Activated naive CD4-positive, alpha-beta T cell treated with anti-CD3 and anti-CD28 coated beads, Interleukin-2, amount 10 ng/mL, durations not matched to agents 7 days and 5 days (primary cell): ENCODE measurements at regions not wholly inside any gene's neighbourhood (a gene's known extent, or its start where the extent isn't known, plus 50 kb on each side); places are given as distances from the start of the nearest gene placed in this dataset.

ENCODE experiments used
- CTCF ChIA-PET: fragments of 350-600 bp; sonication (Branson Sonifier 250); formaldehyde crosslinking; loops from one replicate; lab custom pipeline; 2021; ENCODE audit warnings: antibody characterized with exemption; lab: Charles Lee
- DNase-seq: peaks from one replicate; pipeline ENCODE4 v3.0.0-alpha.2; 2020
- H3K27ac Mint-ChIP-seq: one replicate; pipeline ENCODE4 v1.8.0; 2021; ENCODE audit warnings: mild to moderate bottlenecking, moderate library complexity, mixed read lengths
- H3K27me3 Mint-ChIP-seq: one replicate; pipeline ENCODE4 v1.8.0; 2021; ENCODE audit warnings: mild to moderate bottlenecking, mixed read lengths
- H3K36me3 Mint-ChIP-seq: one replicate; pipeline ENCODE4 v1.8.0; 2021; ENCODE audit warnings: mixed read lengths
- H3K4me1 Mint-ChIP-seq: one replicate; pipeline ENCODE4 v1.8.0; 2021; ENCODE audit warnings: mixed read lengths
- H3K4me3 Mint-ChIP-seq: one replicate; pipeline ENCODE4 v1.8.0; 2021; ENCODE audit warnings: mild to moderate bottlenecking, moderate library complexity, mixed read lengths
- H3K9me3 Mint-ChIP-seq: one replicate; pipeline ENCODE4 v1.8.0; 2021; ENCODE audit warnings: mixed read lengths

DNA sequence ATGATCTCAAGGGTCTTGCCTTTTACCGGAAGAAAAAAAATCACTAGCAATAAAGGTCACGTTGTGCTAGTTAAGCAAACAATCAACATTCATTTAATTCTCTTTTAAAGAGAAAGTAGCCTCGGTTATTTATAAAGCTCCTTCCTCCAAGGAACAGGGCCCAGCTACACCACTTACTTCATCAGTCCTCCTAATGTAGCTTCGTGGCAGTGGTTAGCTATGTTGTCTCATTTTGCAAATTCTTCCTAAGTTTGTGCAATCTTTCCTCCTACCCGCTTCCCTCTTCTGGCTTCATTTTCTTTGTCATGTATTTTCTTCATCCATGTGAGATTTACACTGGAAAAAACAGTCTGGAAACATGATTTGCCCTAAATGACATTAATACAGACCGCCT, 554.2 kb downstream of the NUF2 start:
- H3K4me3 Mint-ChIP-seq = no peak overlapping the region
- peaks cover 4% of the 10 kb centered on the region for H3K9me3 Mint-ChIP-seq
- H3K27ac Mint-ChIP-seq = no peak overlapping the region
- H3K4me1 Mint-ChIP-seq = no peaks in the 10 kb centered on the region
- DNase-seq = no peak
- CTCF ChIA-PET = interaction anchor here (0.6 kb wide), 1 partner anchor 284 kb away, joined by 3 read pairs; no protein-coding TSS in a partner anchor
- no peaks in the 10 kb centered on the region for H3K36me3 Mint-ChIP-seq
- H3K27me3 Mint-ChIP-seq = no peaks in the 10 kb centered on the region

DNA sequence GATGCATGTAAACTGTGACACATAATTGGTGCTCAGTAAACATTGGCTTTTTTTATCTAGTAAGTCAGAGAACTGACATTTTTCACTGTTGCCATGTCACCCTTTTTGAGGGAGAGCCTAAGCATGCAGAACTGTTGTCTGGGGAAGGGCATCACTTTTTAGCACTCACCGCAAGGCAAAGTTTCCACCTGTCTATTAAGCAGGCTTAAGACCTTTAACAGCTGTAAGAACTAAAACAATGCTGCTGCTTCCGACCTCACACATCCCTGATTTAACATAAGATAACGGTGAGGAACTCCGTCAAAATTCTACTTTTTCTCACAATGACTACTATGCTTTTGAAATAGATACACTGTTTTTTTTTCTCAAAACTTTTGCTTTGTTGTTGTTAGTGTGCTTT, 554.8 kb downstream of the NUF2 start:
- H3K36me3 Mint-ChIP-seq = no peaks in the 10 kb centered on the region
- H3K4me1 Mint-ChIP-seq = no peaks in the 10 kb centered on the region
- CTCF ChIA-PET = no interaction called here
- no peak for DNase-seq
- H3K4me3 Mint-ChIP-seq = no peak overlapping the region
- peaks cover 4% of the 10 kb centered on the region for H3K9me3 Mint-ChIP-seq
- H3K27me3 Mint-ChIP-seq = no peaks in the 10 kb centered on the region
- H3K27ac Mint-ChIP-seq = no peak overlapping the region

DNA sequence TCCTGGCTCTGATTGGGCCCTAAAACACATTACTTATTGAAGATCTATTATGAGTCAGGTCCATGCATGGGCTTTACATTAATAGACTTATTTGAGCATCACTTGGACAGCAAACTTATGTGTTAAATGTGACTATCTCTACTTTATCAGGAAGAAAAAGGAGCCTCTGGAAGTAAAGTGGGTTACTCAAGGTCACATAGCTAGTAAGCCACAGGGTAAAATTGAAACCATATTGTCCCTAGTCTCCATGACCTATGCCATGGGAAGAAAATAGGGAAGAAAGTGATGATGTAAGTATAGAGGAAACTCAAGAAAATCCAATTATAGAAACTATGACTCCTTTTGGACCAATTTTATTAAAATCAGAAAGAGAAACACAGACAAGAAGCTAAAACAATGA, 555.3 kb downstream of the NUF2 start:
- DNase-seq = no peak
- CTCF ChIA-PET = no interaction called here
- H3K27me3 Mint-ChIP-seq = no peaks in the 10 kb centered on the region
- no peak overlapping the region for H3K4me3 Mint-ChIP-seq
- peaks cover 4% of the 10 kb centered on the region for H3K9me3 Mint-ChIP-seq
- H3K4me1 Mint-ChIP-seq = no peaks in the 10 kb centered on the region
- H3K27ac Mint-ChIP-seq = no peak overlapping the region
- H3K36me3 Mint-ChIP-seq = no peaks in the 10 kb centered on the region

DNA sequence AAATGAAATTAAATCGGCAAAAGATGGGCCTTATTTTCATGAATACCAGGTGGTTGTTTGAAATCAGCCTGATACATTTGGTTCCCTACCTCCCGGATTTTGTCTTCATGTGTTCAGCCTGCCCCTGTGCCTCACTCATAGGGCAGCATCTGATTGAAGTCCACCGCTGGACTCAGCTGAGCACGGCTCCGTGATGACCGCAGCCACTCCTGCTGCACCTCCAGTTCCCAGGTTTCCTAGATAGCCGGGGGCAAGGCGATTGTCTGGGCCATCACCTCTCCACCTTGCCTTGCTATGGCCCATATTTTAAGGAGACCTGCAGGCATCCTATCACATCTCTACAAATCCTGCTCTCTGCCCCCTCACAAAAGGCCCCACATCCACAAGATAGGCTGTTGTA, 563.8 kb downstream of the NUF2 start:
- H3K36me3 Mint-ChIP-seq = no peaks in the 10 kb centered on the region
- H3K4me1 Mint-ChIP-seq = no peaks in the 10 kb centered on the region
- CTCF ChIA-PET = no interaction called here
- no peak overlapping the region for H3K4me3 Mint-ChIP-seq
- H3K27me3 Mint-ChIP-seq = no peaks in the 10 kb centered on the region
- H3K27ac Mint-ChIP-seq = no peak overlapping the region
- H3K9me3 Mint-ChIP-seq = peaks cover 10% of the 10 kb centered on the region
- no peak for DNase-seq

DNA sequence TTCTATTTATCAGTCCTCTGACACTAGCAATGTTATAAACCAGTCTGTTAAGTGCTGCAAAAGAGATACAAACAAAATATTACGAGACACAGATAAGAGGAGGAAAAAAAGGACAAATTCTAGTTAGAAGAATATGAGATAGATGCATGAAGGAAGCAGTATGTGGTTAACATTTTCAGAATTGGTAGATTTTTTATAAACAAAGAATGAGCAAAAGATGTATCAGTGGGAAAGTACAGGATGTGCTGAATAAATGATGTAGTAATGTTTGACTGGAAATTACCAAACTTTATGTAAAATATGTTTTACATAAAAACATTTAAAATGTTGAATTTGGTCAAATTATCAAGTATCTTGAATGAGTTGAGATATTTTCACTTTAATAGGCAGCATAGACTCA, 574.2 kb downstream of the NUF2 start:
- H3K4me3 Mint-ChIP-seq = no peak overlapping the region
- CTCF ChIA-PET = no interaction called here
- H3K9me3 Mint-ChIP-seq = peaks cover 6% of the 10 kb centered on the region
- no peaks in the 10 kb centered on the region for H3K4me1 Mint-ChIP-seq
- H3K27me3 Mint-ChIP-seq = no peaks in the 10 kb centered on the region
- no peak for DNase-seq
- no peaks in the 10 kb centered on the region for H3K36me3 Mint-ChIP-seq
- H3K27ac Mint-ChIP-seq = no peak overlapping the region

DNA sequence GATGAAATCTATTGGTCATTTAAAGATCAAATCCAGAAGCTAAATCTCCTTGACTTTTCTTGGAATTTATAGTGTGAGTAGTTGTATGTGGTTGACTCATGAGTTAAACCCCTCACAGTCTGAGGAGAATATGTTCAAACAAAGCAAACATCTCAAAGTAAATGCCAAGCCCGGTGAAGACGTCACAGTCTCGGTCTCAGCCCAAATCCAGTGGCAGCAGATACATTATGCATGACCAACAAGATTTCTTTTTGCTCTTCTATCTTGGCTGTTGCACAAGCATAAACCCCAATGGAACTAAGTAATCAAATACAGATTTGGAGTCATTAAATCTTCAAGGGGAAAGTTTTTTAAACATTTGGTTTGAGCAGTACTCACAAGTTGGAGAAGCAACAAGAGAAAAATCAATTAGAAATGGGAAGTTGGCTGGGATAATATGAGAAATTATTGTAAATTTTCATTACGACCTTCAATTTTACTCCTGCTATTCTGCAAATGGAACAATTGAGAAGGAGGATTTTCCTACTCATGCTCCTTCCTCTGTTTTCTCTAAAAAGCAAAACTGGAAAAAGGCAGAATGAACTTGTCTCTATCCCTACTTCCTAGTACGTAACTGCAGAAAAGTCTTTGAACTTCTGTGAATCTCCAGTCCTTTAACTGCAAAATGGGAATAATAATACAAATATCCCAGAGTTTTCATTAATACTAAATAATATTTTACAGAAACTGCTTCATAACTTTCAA, 575.8 kb downstream of the NUF2 start:
- Mint-ChIP-seq H3K4me3 (no peak overlapping the region), H3K27ac (no peak overlapping the region)

DNA sequence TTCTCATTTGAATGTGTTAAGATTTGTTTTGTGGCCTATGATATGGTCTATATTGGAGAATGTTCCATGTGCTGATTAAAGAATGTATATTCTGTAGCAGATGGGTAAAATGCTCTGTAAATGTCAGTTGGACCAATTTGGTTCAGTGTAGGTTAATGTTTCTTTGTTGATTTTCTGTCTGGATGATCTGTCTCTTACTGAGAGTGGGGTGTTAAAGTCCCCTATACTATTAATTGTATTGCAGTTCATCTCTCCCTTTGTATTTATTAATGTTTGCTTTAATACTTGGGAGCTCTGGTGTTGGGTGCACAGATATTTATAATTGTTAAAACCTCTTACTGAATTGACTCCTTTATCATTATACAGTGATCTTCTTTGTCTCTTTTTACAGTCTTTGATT, 584.5 kb downstream of the NUF2 start:
- Mint-ChIP-seq H3K4me3 (no peak overlapping the region), H3K9me3 (peaks cover 20% of the 10 kb centered on the region), H3K27ac (no peak overlapping the region), H3K4me1 (no peaks in the 10 kb centered on the region), H3K36me3 (no peaks in the 10 kb centered on the region), H3K27me3 (no peaks in the 10 kb centered on the region)
- no peak for DNase-seq
- CTCF ChIA-PET = no interaction called here

More for the DNA sequence above, 575.8 kb downstream of the NUF2 start:
- no peaks in the 10 kb centered on the region for H3K27me3 Mint-ChIP-seq
- H3K4me1 Mint-ChIP-seq = no peaks in the 10 kb centered on the region
- DNase-seq = no peak
- peaks cover 3% of the 10 kb centered on the region for H3K9me3 Mint-ChIP-seq
- CTCF ChIA-PET = no interaction called here
- H3K36me3 Mint-ChIP-seq = no peaks in the 10 kb centered on the region

DNA sequence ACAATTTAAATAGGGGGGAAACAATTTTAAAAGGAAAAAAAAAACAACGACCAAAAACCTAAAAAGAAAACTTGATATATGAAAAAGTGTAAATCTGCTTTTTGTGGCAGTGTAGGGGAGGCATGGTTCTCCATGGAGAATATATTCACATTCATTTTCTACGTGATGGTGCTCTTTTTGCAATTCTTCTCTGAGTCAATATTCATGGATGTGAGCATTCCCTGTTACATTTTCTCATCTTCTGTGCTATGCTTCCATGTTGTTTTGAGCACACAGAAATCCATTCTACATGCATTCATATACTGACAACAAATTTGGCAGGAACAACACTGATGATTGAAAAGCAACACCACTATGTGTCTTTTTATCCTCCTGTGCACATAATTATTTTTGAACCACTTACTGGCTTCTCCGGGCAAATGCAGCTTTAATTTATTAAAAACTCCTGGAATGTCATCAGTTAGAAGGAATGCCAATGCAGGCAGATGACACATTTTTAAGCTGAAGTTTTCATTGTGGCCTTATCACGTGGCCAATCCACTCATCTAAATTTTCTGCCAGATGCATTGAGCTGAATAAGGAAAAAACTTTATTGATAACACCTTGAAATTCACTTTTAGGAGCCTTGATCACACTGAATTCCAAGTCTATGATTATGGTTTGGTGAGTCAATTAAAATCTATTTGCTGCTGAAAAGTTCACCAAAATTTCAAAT, 590.6 kb downstream of the NUF2 start:
- Mint-ChIP-seq H3K4me3 (no peak overlapping the region), H3K9me3 (peaks cover 11% of the 10 kb centered on the region), H3K36me3 (no peaks in the 10 kb centered on the region), H3K4me1 (no peaks in the 10 kb centered on the region), H3K27ac (no peak overlapping the region), H3K27me3 (no peaks in the 10 kb centered on the region)
- CTCF ChIA-PET = no interaction called here
- DNase-seq = no peak

DNA sequence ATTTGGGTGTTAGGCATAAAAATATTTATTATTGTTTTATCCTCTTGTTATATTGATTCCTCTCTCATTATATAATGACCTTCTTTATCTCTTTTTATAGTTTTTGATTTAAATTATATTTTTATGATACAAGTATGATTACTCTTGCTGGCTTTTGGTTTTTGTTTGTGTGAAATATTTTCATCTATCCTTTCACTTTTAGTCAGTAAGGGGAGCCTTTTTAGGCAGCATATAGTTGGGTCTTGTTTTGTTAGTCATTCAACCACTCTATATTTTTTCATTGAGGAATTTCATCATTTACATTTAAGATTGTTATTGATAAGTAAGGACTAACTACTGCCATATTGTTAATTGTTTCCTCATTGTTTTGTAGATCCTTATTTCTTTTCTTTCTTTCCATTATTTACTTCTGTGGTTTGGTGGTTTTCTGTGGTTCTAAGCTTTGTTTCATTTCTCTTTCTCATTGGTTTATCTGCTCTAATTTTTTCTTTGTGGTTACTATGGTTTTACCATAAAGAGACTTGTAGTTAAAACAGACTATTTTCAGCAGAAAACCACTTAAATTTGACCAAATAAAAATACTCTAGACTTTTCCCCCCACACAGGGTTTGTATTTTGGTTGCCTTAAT, 593.1 kb downstream of the NUF2 start:
- H3K27me3 Mint-ChIP-seq = no peaks in the 10 kb centered on the region
- no peaks in the 10 kb centered on the region for H3K4me1 Mint-ChIP-seq
- CTCF ChIA-PET = no interaction called here
- no peaks in the 10 kb centered on the region for H3K36me3 Mint-ChIP-seq
- H3K9me3 Mint-ChIP-seq = peaks cover 1% of the 10 kb centered on the region
- DNase-seq = no peak
- H3K27ac Mint-ChIP-seq = no peak overlapping the region
- no peak overlapping the region for H3K4me3 Mint-ChIP-seq

DNA sequence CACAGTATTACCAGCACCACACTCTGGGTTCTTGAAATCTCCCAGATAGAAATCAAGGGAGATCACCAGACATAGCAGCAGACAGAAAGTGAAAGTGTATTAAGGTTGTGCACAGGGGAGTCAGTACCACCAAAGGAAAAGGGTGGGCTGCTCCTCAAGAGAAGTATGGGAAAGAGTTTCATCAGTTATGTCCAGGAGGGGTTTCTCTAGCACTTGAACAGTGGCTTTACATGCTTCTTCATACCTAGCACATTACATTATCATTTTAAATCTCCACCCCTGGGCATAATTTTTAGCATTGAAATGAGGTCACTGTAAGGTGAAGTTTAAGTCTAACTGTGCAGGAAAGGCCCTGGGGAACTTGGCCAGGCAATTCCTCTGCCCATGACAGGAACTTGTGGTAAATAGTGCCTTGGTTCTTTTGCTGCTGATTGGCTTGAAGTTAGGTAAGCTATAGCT, 601.0 kb downstream of the NUF2 start:
- no peak overlapping the region for H3K4me3 Mint-ChIP-seq
- no peaks in the 10 kb centered on the region for H3K36me3 Mint-ChIP-seq
- no peaks in the 10 kb centered on the region for H3K4me1 Mint-ChIP-seq
- no peak for DNase-seq
- no peak overlapping the region for H3K27ac Mint-ChIP-seq
- no peaks in the 10 kb centered on the region for H3K27me3 Mint-ChIP-seq
- no peaks in the 10 kb centered on the region for H3K9me3 Mint-ChIP-seq
- CTCF ChIA-PET = no interaction called here

DNA sequence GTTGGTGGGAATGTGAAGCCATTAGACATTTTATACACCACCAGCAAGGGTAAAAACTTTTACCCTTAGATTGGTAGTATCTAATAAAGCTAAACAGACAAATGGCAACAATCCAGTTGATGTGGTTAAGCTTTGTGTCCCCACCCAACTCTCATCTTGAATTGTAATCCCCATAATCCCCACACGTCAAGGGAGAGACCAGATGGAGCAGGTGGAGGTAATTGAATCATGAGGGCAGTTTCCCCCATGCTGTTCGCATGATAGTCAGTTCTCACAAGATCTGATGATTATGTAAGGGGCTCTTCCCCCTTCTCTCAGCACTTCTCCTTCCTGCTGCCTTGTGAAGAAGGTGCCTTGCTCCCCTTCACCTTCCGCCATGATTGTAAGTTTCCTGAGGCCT, 602.3 kb downstream of the NUF2 start:
- H3K27ac Mint-ChIP-seq = no peak overlapping the region

DNA sequence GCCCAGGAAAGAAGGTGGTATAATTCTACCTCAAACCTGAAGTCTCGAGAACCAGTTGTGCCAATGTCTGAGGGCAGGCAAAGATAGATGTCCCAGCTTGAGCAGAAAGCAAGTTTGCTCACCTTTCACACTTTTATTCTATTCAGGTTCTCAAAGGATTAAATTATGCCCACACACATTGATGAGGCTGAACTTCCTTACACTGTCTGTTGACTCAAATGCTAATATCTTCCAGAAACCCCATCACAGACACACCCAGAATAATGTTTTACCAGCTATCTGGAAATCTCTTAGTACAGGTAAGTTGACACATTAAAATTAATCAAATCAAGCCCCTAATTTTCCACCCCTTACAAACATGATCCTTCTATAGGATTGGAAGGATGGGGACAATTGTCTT, 605.7 kb downstream of the NUF2 start:
- Mint-ChIP-seq H3K27ac (no peak overlapping the region), H3K36me3 (no peaks in the 10 kb centered on the region), H3K4me3 (no peak overlapping the region), H3K4me1 (no peaks in the 10 kb centered on the region), H3K9me3 (peaks cover 6% of the 10 kb centered on the region), H3K27me3 (no peaks in the 10 kb centered on the region)
- DNase-seq = no peak
- CTCF ChIA-PET = no interaction called here

More for the DNA sequence above, 602.3 kb downstream of the NUF2 start:
- Mint-ChIP-seq H3K9me3 (no peaks in the 10 kb centered on the region), H3K36me3 (no peaks in the 10 kb centered on the region), H3K4me1 (no peaks in the 10 kb centered on the region), H3K4me3 (no peak overlapping the region), H3K27me3 (no peaks in the 10 kb centered on the region)
- no peak for DNase-seq
- CTCF ChIA-PET = interaction anchor here (1.5 kb wide), 1 partner anchor 23 kb away, joined by 3 read pairs; no protein-coding TSS in a partner anchor

DNA sequence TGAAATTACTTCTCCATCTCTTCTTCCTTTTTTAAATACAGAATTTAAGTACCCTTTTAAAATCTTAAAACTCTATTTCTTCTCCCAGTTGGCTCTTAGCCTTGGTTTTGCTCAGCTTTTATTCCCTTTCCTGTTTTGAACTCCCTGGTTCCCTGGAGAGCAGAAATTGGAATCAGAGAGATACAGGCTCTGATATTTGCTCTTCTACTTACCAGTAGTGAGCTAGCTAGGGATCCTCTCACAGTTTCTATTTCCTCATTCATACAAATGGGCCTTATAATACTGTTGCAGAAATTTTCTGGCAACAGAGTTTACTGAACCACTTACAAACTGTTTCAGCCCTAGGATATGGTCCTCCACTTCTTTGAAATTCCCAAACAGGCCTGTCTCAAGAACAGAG, 606.3 kb downstream of the NUF2 start:
- CTCF ChIA-PET = no interaction called here
- Mint-ChIP-seq H3K9me3 (peaks cover 6% of the 10 kb centered on the region), H3K4me1 (no peaks in the 10 kb centered on the region), H3K4me3 (no peak overlapping the region), H3K36me3 (no peaks in the 10 kb centered on the region), H3K27ac (no peak overlapping the region), H3K27me3 (no peaks in the 10 kb centered on the region)
- no peak for DNase-seq

DNA sequence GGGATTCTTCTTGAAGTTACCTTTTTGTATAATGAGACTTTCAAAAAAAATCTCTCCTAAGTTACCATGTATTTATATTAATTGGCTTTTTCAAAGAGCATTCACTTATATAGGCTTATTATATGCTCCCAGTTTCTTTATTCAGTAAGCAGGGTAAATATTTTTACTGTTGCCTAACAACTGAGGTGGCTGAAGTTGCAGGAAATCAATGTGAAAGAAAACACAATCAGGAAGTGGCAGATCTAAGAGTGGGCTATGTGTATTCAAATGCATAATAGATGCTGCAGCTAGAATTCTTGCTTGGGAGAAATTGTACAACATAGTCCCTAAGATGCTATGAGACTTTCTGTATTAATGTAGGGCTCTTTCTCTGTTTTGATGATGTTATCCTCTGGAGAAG, 606.9 kb downstream of the NUF2 start:
- no peak for DNase-seq

DNA sequence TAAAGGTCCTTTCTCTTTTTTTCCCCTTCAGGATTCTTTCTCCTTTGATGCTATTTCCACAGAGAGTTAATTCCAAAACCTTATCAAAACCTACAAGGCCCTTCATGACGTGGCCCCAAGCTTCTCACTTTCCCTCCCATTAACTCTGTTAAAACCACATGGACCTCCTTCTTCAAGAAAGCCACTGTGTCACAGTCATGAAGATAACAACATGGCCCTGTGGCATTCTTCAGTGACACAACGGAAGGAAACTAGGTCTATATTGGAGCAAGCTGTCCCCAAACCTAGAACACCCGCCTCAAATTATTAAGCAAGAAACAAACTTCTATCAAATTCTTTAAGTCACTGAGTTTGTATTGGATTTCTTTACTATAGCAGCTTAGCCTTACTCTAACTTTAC, 611.1 kb downstream of the NUF2 start:
- no peaks in the 10 kb centered on the region for H3K27me3 Mint-ChIP-seq
- H3K27ac Mint-ChIP-seq = no peak overlapping the region
- peaks cover 12% of the 10 kb centered on the region for H3K9me3 Mint-ChIP-seq
- DNase-seq = no peak
- no peak overlapping the region for H3K4me3 Mint-ChIP-seq
- H3K4me1 Mint-ChIP-seq = no peaks in the 10 kb centered on the region
- no peaks in the 10 kb centered on the region for H3K36me3 Mint-ChIP-seq
- CTCF ChIA-PET = no interaction called here

More for the DNA sequence above, 606.9 kb downstream of the NUF2 start:
- H3K36me3 Mint-ChIP-seq = no peaks in the 10 kb centered on the region
- peaks cover 6% of the 10 kb centered on the region for H3K9me3 Mint-ChIP-seq
- H3K4me1 Mint-ChIP-seq = no peaks in the 10 kb centered on the region
- H3K4me3 Mint-ChIP-seq = no peak overlapping the region
- CTCF ChIA-PET = no interaction called here
- no peak overlapping the region for H3K27ac Mint-ChIP-seq
- H3K27me3 Mint-ChIP-seq = no peaks in the 10 kb centered on the region
